HuH-7 (cell line): ENCODE measurements at regions not wholly inside any gene's neighbourhood (a gene's known extent, or its start where the extent isn't known, plus 50 kb on each side); places are given as distances from the start of the nearest gene placed in this dataset.
A peak's percentile ranks its signal among the peaks of the same experiment; 100 is the strongest.

Experiments
- DNase-seq: peaks from one replicate; pipeline ENCODE4 v3.0.0; 2011; ENCODE audit warnings: low spot score

DNA sequence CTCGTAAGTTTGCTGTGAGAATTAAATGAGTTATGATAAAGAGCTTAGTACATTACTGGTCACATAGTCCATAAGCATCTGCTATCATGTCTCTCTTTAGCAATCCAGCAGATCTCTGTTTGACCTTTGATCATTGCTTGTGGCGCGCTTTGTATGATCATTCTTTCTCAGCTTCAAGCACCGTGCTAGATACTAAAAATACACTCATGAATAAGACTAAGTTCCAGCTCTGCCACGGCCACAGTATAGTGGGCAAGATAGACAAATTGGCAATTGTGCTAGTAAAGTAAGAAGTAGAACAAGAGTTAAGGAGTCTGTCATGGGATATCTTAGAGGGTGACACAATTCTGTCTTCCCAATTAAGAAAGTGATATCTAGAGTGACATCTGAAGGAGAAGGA lies 75.2 kb upstream of the ADGRF1 start:
- no peak for DNase-seq

DNA sequence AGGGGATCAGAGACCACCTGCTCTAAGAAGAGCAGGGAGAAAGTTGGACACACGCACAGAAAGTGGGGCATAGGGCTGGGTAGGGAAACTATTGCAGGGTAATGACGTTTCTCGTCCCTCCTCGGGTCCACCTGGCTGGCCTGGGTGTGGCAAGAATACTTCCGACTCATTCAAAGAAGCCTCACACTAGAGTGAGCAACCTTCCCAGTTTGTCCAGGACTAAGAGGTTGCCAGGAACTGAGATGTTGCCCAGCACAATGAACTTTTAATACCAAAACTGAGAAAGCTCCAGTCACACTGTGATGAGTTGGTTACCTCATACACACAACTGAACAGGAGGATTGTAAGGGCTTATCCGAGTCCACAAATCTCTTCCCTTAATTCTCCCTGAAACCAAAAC lies 74.5 kb upstream of the ADGRF1 start:
- no peak for DNase-seq

DNA sequence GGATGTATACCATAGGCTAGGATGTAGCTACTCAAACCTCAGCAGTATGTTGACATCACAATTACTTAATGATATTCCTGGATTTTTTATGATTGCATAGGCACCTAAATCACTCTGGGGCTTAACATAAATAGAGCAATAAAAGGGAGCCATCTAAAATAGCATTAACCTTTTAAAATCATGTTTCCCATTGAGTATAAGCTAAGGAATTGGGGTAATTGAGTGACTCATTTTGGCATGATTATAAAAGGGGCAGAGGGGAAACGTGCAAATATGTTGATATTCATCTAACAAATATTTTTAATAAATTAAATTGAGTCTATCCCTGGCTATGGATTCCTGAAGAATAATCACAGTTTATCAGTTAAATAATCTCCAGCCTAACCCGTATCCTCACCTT lies 74.0 kb upstream of the ADGRF1 start:
- DNase-seq, result no peak

- DNase-seq, result no peak
Measured at GRCh38 chr6:47114460-47114859, 72.3 kb upstream of the ADGRF1 start.

DNA sequence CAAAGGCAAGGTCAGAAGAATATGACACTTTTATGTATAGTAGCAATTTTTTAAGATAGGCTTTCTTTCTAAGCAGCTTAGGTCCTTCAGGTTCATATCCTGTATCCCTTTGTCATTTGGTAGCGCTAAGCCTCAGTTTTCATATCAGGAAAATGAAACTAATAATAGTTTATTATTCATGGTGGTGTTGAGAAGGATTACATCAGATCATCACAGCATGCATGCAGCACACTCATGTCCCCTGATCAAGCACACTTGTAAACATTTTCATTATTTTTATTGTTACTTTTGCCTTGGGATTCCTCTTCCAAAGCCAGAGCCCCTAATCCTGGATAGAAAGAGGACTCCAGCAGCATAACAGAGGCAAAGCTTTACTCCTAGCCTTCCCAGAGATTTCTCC lies 70.2 kb upstream of the ADGRF1 start:
- DNase-seq, result no peak

DNA sequence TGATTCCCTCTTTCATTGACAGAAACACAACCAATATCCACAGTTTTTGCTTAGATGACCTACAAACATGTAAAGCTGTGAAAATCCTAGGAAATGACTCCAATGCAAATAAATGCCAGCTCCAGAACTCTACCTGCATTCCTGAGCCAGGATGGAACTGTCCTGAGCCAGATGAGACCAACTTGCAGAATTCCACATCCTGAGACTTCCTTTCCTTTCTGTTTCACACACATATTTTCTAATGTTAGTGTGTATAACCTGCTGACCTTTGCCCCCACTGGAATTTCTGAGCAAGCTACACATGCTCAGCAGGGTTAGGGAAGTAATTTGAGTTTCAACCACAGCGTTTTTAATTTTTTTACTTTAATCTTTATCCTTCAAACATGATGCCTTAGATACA lies 69.6 kb upstream of the ADGRF1 start:
- DNase-seq, result no peak

DNA sequence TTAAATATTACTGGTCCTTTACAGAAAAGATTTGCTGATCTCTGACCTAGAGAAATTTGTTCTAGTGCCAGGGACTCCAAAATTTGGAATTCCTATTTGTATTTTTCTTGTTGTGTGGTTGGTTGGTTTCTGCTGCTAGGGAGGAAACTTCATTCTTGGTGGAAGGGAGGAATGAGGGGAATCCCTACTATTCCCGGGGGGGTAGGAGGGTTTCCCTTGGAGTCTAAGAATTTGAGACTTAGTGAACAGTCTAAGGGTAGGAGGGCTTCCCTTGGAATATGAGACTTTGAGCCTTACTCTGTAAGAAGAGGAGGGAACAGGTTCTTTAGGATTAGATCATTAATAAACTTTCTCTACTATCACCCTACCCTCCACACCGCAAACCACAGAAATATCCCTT lies 67.1 kb upstream of the ADGRF1 start:
- no peak for DNase-seq

GRCh38 chr6:47106721-47107197 lies 64.6 kb upstream of the ADGRF1 start:
- no peak for DNase-seq

GRCh38 chr6:47106216-47106615 lies 64.1 kb upstream of the ADGRF1 start:
- DNase-seq, result no peak

DNA sequence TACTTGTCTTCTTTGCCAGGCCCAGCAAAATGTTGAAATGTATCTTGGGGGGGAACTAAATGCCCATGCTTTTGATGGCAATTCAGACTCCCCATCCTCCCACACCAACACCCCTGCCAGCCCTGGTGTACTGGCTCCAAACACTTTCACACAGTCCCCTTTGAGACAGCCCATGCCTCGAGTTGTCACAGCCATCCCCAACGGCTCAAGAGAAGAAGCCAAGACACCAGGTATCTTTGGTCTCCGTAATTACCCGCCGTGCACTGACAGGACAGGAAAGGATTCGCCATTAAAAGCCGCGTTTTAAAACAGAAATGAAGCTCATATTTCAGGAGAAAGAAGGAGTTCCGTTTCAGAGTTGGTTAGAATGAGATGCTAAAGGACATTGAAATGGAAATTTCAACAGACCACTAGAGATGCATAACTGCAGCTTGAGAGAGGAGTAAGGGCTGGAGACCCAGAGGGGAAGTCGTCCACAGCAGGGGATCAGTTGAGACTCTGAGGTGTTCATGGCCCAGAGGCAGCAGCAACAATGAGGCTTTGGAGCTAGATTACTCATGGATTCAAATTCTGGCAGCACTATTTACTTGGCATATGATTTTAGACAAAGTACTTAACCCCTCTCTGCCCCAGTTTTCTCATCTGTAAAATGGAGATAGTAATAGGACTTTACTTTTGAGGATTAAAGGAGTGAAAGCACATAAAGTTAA lies 63.5 kb upstream of the ADGRF1 start:
- DNase-seq, result no peak

DNA sequence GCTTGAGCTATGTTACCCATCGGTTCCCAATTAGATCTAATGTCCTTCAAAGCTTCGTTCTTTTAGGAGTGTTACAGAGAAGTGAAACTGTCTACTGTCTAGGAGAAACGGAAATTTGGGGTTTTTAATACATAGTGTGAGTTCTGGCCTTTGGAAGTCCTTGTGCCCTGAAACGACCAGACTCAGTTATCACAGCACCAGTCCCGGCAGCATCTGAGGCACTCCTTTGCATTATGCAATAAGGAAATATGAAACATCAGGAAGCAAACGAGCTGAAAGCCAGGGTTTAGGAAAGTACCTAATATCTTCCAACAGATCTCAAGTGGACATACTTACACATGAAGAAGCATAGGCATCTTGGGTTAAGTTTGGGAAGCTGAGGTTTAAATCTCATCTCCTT lies 61.8 kb upstream of the ADGRF1 start:
- DNase-seq, result no peak

GRCh38 chr6:47102331-47102730 lies 60.2 kb upstream of the ADGRF1 start:
- no peak for DNase-seq

DNA sequence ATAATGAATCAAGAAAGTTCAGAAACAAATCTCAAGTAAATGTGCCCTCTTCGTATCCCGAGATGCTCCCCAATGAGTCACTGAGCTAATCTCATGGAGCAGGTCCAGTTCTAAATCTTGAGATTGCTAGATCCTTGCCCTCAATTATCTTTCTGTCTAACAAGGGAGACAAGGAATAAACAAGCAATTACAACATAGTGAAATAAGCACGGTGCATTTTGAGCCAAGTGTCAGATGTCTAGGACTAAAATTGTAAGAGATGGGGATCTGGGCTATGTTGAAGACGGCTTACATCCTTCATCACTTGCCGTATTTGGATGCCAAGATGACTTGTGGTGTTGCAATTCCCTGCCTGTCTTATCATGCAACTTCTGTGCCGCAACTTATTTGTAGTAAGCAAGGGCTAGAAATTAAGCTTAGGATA lies 56.5 kb upstream of the ADGRF1 start:
- DNase-seq, result no peak

- DNase-seq, result peak; percentile 60
Measured at GRCh38 chr6:47097092-47097945, 55.2 kb upstream of the ADGRF1 start.

DNA sequence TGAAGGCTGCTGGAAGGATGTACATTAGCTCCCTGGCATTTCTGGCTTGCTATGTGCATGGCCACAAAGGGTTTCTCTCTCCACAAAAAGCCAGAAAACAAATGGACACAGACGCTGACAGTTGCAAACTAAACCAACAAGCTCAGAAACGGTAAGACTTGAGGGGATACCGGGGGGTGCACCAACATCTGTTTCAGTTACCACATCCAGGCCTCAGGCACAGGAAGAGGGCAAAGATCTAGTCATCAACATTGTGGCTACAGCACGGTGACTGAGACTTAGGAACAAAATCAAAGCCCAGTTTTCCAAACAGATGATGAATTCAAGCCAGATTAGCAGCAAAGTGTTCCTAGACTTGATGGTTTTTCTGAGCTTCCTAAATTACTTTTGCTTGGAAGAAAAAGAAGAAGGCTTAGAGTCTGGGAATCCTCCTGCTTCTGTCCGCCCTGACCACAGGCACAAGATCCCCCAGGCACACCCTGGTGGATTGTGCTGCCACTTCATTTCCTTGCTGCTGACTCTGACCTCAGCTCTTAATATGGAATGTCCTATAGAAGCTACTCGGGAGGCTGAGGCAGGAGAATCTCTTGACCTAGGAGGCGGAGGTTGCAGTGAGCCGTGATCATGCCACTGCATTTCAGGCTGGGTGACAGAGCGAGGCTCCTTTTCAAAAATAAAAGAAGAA lies 54.2 kb upstream of the ADGRF1 start:
- no peak for DNase-seq

- no peak for DNase-seq
Measured at GRCh38 chr6:47094241-47094925, 52.3 kb upstream of the ADGRF1 start.

DNA sequence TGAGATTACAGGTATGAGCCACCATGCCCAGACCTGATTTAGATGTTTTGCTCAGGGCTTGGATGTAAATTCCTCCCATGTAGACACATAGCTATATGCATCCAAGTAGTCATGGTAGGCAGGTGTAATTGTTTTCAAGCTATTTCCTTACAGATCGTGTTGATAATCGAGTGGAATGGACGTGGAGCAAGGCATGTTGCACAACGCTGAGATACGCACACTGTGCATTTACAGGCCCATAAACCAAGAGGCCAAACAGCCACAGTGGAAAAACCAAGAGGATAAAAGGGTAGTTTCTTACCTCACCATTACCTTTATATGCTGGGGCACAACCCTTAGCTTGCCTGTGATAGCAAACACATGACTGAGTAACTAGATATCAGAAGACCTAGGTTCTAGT lies 51.0 kb upstream of the ADGRF1 start:
- no peak for DNase-seq

DNA sequence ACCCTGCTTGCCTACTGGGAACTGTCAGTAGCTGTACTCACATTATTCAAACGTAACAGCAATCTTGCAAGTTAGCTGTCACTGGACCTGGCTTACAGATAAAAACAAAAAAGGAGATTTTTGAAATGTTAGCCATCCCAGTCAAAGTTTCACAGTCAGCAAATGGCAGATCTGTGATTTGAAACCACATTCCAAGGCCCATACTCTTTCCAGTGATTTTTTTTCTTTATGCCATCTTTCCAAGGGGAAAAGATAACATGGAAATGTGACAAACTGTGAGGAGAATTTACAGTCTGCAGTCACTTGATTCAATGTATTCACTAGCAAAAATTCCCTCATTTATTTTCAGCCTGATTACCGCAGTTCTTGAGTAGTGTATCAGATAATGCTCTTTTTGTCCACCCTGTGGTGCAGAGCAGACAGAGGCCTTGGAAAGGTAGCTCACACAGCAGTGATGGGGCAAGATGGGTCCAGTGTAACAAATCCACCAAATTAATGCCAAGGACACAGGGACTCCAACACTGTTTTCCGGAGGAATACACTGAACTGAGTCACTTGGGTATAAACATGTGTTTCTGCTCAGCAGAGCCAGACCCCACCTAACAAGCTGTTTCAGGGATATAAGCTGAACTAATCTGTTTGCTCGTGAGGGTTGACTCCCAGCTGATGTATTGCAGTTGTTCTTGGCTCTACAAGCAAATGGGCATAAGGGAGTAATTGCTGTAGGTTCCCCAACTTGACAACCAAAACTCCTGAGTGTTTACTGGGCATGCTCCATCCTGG lies 49.9 kb upstream of the ADGRF1 start:
- DNase-seq, result no peak
